ENCODE measurements at regions not wholly inside any gene's neighbourhood (a gene's known extent, or its start where the extent isn't known, plus 50 kb on each side); places are given as distances from the start of the nearest gene placed in this dataset.

DNA sequence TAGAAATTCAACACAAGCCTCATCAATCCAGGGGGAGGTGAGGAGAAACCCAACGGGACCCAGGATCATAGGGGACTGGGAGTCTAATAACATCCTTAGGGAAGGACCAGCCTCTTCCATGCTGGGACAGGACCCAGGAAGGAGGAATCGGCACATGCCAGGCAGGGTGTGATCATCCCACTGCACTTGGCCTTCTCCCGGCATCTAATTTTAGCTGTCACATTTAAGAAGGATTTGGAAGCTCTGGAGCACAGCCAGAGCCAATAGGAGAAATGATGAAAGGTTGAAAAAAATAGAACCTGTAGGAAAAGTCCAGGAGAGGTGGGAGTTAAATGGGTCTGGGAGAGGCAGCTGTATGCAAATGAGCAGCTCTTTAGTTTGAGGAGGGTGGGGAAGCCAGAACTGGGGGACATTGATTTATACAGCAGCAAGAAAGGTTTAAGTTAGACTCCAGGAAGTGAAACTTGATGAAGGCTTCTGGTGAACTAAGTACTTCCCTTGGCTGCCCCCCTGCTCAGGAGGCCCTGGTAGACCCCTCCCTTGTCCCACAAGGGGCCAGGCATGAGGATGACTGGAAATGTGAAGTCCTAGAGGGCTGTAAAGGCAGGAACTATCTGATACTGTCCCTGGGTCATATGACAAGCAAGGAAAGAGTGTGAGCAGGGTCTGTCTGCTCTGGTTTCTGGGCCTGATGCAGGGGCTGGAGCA is 260.3 kb downstream of the LRFN2 start:
- Histone ChIP-seq H3K9ac (ENCODE audit: low read length) (no peak overlapping the region), H3K36me3 (ENCODE audit: control insufficient read depth, insufficient read depth, low read length) (no peaks in the 10 kb centered on the region), H3K4me3 (ENCODE audit: low read depth, low read length) (no peak overlapping the region), H3K9me3 (ENCODE audit: control insufficient read depth, insufficient read depth, low read depth, low read length) (no peaks in the 10 kb centered on the region), H3K4me1 (ENCODE audit: control insufficient read depth, insufficient read depth, low read length) (peaks cover 44% of the 10 kb centered on the region), H3K27me3 (ENCODE audit: control insufficient read depth, insufficient read depth, low read length) (0 out of 2 replicates have a peak, but pooled peaks cover 2% of the 10 kb centered on the region), H3K27ac (ENCODE audit: low read depth, low read length) (no peak overlapping the region)

DNA sequence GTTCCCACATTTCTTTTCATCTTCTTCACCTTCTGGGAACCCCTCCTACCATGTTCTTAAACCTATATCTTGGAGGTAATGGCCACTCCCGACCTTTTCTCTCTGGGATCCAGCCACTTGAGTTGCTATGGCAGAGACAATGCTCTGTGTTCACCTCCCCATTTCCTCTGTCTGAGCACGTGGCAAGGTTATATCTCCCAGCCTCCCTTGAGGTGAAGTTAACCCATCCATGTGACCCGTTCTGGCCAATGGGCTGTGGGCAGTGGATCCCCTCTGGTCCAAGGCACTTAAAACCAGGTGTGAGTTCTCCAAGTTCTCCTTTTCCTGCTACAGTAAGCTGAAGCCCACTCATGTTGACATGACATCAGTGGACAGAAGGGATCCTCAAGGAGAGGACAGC is 261.4 kb downstream of the LRFN2 start:
- Histone ChIP-seq H3K27ac (ENCODE audit: low read depth, low read length) (no peak overlapping the region), H3K4me1 (ENCODE audit: control insufficient read depth, insufficient read depth, low read length) (peaks cover 37% of the 10 kb centered on the region), H3K27me3 (ENCODE audit: control insufficient read depth, insufficient read depth, low read length) (0 out of 2 replicates have a peak, but pooled peaks cover 2% of the 10 kb centered on the region), H3K9ac (ENCODE audit: low read length) (no peak overlapping the region), H3K36me3 (ENCODE audit: control insufficient read depth, insufficient read depth, low read length) (no peaks in the 10 kb centered on the region), H3K9me3 (ENCODE audit: control insufficient read depth, insufficient read depth, low read depth, low read length) (no peaks in the 10 kb centered on the region), H3K4me3 (ENCODE audit: low read depth, low read length) (no peak overlapping the region)

DNA sequence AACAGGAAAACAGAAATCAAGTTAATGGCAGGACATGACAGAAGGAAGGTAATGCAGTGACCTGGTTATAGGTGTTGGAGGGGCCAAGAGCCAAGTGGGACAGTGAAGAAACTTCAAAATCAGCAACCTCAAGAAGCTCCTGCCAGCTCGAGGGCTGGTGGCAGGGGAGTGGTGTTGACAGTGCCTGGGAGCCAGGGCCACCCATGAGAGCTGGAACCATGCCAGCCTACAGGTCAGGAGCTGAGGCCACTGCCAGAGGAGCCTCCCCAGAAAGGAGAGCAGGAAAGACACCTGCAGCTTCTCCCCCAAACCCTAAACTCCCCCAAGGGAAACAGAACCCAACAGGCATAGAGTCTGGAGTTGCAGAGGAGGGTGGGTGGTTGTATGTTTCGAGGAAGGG is 262.1 kb downstream of the LRFN2 start:
- Histone ChIP-seq H3K4me3 (ENCODE audit: low read depth, low read length) (no peak overlapping the region), H3K4me1 (ENCODE audit: control insufficient read depth, insufficient read depth, low read length) (peaks cover 30% of the 10 kb centered on the region), H3K27me3 (ENCODE audit: control insufficient read depth, insufficient read depth, low read length) (0 out of 2 replicates have a peak, but pooled peaks cover 2% of the 10 kb centered on the region), H3K9me3 (ENCODE audit: control insufficient read depth, insufficient read depth, low read depth, low read length) (no peaks in the 10 kb centered on the region), H3K9ac (ENCODE audit: low read length) (no peak overlapping the region), H3K36me3 (ENCODE audit: control insufficient read depth, insufficient read depth, low read length) (no peaks in the 10 kb centered on the region), H3K27ac (ENCODE audit: low read depth, low read length) (no peak overlapping the region)

DNA sequence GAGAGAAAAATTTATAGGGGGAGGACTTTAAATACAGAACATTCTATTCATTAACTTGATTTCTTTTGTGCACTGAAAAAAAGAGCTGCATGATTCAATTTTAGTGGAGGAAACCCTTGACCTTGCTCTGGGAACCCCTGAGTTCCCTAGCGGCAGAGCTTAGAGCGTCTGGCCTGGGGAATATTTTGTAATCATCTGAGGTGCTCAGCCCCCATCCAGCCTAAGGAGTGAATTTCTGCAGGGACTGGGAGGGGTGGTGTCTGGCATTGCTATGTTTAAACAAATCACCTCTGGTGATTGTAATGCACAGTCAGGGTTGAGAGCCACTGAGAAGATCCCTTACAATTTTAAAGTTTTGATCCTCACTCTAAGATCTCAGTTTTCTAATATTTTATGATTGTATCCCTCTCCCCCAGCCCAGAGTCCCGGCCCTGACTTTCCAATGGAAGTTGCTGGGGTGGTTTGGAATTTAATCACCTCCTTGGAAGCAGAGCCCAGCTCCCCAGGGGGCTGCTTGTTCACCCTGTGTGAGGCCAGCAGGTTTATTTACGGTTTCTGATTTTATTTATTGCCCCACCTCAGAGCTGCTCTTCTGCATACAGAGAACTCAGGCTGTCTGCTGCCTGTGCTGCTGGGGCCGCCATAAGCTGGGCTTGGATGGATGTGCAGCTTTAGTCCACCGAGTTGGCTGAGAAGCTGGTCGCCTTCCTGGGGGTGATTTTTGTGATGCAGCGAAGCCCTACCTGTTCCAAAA is 263.1 kb downstream of the LRFN2 start:
- Histone ChIP-seq H3K9ac (ENCODE audit: low read length) (no peak overlapping the region), H3K27ac (ENCODE audit: low read depth, low read length) (no peak overlapping the region), H3K27me3 (ENCODE audit: control insufficient read depth, insufficient read depth, low read length) (0 out of 2 replicates have a peak, but pooled peaks cover 2% of the 10 kb centered on the region), H3K4me1 (ENCODE audit: control insufficient read depth, insufficient read depth, low read length) (peaks cover 21% of the 10 kb centered on the region), H3K4me3 (ENCODE audit: low read depth, low read length) (no peak overlapping the region), H3K9me3 (ENCODE audit: control insufficient read depth, insufficient read depth, low read depth, low read length) (no peaks in the 10 kb centered on the region), H3K36me3 (ENCODE audit: control insufficient read depth, insufficient read depth, low read length) (no peaks in the 10 kb centered on the region)

DNA sequence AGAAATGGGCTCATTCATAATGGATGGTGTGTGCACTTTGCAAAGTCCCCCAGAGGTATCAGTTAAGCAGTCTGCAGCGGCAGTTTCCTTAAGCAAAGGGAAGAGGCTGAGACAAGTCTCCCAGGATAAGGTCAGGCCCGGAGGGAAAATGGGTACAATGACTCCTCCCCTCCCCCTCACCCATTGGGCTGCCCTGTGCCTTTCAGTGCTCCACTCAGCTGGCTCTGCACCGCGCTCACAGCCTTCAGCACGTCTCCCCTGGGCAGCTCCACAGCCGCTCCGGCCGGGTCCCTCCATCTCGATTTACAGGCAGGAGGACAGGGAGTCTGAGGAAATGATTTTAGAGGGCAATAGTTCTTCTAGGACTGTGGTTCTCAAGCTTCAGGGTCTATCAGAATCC is 264.8 kb downstream of the LRFN2 start:
- Histone ChIP-seq H3K9me3 (ENCODE audit: control insufficient read depth, insufficient read depth, low read depth, low read length) (no peaks in the 10 kb centered on the region), H3K4me1 (ENCODE audit: control insufficient read depth, insufficient read depth, low read length) (peaks cover 17% of the 10 kb centered on the region), H3K27ac (ENCODE audit: low read depth, low read length) (no peak overlapping the region), H3K27me3 (ENCODE audit: control insufficient read depth, insufficient read depth, low read length) (0 out of 2 replicates have a peak, but pooled peaks cover 2% of the 10 kb centered on the region), H3K36me3 (ENCODE audit: control insufficient read depth, insufficient read depth, low read length) (no peaks in the 10 kb centered on the region), H3K9ac (ENCODE audit: low read length) (no peak overlapping the region), H3K4me3 (ENCODE audit: low read depth, low read length) (no peak overlapping the region)

DNA sequence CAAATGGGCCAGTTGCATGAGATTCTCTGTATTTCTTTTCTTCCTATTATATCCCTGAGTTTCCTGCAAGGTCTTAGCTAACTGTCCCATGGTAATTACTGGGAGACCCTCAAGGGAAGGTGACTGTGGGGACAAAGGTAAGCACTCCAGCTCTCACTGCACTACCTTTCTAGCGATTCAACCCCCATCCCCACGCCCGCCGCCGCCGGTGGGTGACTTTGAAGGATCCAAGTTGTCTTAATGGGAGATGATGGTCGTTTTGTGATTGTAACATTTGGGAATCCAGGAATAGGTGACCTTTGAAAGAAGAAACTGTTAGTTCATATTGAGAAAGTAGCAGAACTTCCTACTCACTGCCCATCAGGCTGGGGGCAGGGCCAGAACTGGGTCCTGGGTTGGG is 265.5 kb downstream of the LRFN2 start:
- Histone ChIP-seq H3K27ac (ENCODE audit: low read depth, low read length) (no peak overlapping the region), H3K9ac (ENCODE audit: low read length) (no peak overlapping the region), H3K4me3 (ENCODE audit: low read depth, low read length) (no peak overlapping the region), H3K36me3 (ENCODE audit: control insufficient read depth, insufficient read depth, low read length) (no peaks in the 10 kb centered on the region), H3K9me3 (ENCODE audit: control insufficient read depth, insufficient read depth, low read depth, low read length) (no peaks in the 10 kb centered on the region), H3K27me3 (ENCODE audit: control insufficient read depth, insufficient read depth, low read length) (peaks cover 2% of the 10 kb centered on the region; the same call in 1 of the 2 replicates), H3K4me1 (ENCODE audit: control insufficient read depth, insufficient read depth, low read length) (peaks cover 17% of the 10 kb centered on the region)

DNA sequence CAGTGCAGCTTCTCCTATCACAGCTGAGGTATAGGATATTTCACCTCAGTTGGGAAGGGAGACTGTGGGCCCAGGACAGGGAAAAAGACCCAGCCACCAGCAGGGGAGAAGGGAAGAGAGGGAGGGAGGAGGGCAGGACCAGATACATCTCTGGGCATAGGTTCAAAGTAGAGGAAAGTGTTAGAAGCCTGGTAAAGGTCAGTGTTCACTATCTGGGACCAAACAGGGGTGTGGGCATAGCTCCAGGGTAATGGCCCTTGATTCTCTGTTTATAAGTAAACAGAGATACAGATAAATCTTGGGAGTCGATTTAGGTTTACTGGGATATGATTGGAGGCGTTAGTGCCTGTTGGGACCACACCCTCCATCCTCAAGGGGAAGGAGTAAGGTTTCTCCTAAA is 266.2 kb downstream of the LRFN2 start:
- no peak overlapping the region for H3K4me3 ChIP-seq (ENCODE audit: low read depth, low read length)
- H3K36me3 ChIP-seq (ENCODE audit: control insufficient read depth, insufficient read depth, low read length) = no peaks in the 10 kb centered on the region
- peaks cover 2% of the 10 kb centered on the region; the same call in 1 of the 2 replicates for H3K27me3 ChIP-seq (ENCODE audit: control insufficient read depth, insufficient read depth, low read length)
- no peak overlapping the region for H3K27ac ChIP-seq (ENCODE audit: low read depth, low read length)
- H3K9ac ChIP-seq (ENCODE audit: low read length) = no peak overlapping the region
- H3K4me1 ChIP-seq (ENCODE audit: control insufficient read depth, insufficient read depth, low read length) = peaks cover 17% of the 10 kb centered on the region
- H3K9me3 ChIP-seq (ENCODE audit: control insufficient read depth, insufficient read depth, low read depth, low read length) = no peaks in the 10 kb centered on the region

DNA sequence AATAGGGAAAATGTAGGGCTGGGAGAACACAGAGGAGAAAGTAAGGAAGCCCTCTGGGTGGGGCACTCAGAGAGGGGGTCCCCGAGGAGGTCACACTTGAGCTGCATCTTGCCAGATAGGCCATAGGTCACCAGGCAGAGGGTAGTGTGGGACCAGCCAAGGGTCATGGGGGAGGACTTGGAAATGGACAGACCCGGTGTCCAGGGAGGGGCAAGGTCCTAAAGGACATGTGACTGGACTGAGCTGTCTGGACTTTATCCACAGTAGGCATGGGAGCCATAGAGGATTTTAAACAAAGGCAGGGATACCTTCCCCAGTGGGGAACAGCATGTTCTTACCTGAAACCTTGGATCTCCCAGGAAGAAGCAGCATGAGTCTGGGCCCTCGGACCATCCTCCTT is 266.7 kb downstream of the LRFN2 start:
- Histone ChIP-seq H3K4me1 (ENCODE audit: control insufficient read depth, insufficient read depth, low read length) (peaks cover 17% of the 10 kb centered on the region), H3K4me3 (ENCODE audit: low read depth, low read length) (no peak overlapping the region), H3K36me3 (ENCODE audit: control insufficient read depth, insufficient read depth, low read length) (no peaks in the 10 kb centered on the region), H3K27me3 (ENCODE audit: control insufficient read depth, insufficient read depth, low read length) (peaks cover 2% of the 10 kb centered on the region; the same call in 1 of the 2 replicates), H3K9ac (ENCODE audit: low read length) (no peak overlapping the region), H3K9me3 (ENCODE audit: control insufficient read depth, insufficient read depth, low read depth, low read length) (no peaks in the 10 kb centered on the region), H3K27ac (ENCODE audit: low read depth, low read length) (no peak overlapping the region)

DNA sequence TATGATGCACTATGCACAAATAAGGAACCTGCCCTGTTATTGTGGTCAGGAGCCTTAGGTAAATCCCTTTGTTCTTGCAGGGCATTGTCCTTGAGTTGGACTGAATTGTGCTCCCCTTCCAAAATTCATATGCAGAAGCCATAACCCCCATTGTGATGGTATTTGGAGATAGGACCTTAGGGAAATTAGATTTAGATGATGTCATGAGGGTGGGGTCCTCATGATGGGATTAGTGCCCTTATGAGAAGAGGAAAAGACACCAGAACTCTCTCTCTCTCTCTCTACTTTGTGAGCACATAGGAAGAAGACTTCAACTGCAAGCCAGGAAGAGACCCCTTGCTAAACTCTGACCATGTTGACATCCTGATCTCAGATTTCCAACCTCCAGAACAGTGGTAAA is 268.0 kb downstream of the LRFN2 start:
- peaks cover 10% of the 10 kb centered on the region for H3K4me1 ChIP-seq (ENCODE audit: control insufficient read depth, insufficient read depth, low read length)
- no peak overlapping the region for H3K4me3 ChIP-seq (ENCODE audit: low read depth, low read length)
- H3K27me3 ChIP-seq (ENCODE audit: control insufficient read depth, insufficient read depth, low read length) = no peaks in the 10 kb centered on the region; the same call in 1 of the 2 replicates
- H3K36me3 ChIP-seq (ENCODE audit: control insufficient read depth, insufficient read depth, low read length) = no peaks in the 10 kb centered on the region
- H3K9ac ChIP-seq (ENCODE audit: low read length) = no peak overlapping the region
- H3K9me3 ChIP-seq (ENCODE audit: control insufficient read depth, insufficient read depth, low read depth, low read length) = no peaks in the 10 kb centered on the region
- H3K27ac ChIP-seq (ENCODE audit: low read depth, low read length) = no peak overlapping the region

DNA sequence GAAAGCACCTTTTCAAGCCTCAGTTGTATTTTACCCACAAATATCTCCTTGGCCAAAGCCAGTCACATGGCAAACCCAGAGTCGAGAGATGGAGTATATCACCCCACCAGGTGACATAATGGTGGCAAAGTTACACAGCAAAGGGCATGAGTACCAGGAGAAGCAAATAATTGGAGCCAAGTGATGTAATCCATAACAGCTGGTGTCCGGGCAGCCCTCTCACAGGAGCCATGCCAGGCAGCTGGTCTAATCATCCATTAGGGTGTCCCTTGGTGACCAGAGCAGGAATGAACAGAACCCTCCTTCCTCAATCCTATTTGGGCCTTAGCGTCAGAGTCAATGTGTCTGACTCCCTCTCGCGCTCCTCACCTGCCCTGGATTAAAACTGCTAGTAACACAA is 272.1 kb downstream of the LRFN2 start:
- no peaks in the 10 kb centered on the region; the same call in 1 of the 2 replicates for H3K27me3 ChIP-seq (ENCODE audit: control insufficient read depth, insufficient read depth, low read length)
- H3K4me1 ChIP-seq (ENCODE audit: control insufficient read depth, insufficient read depth, low read length) = no peaks in the 10 kb centered on the region
- H3K27ac ChIP-seq (ENCODE audit: low read depth, low read length) = no peak overlapping the region
- H3K36me3 ChIP-seq (ENCODE audit: control insufficient read depth, insufficient read depth, low read length) = no peaks in the 10 kb centered on the region
- H3K9ac ChIP-seq (ENCODE audit: low read length) = no peak overlapping the region
- H3K4me3 ChIP-seq (ENCODE audit: low read depth, low read length) = no peak overlapping the region
- no peaks in the 10 kb centered on the region for H3K9me3 ChIP-seq (ENCODE audit: control insufficient read depth, insufficient read depth, low read depth, low read length)

DNA sequence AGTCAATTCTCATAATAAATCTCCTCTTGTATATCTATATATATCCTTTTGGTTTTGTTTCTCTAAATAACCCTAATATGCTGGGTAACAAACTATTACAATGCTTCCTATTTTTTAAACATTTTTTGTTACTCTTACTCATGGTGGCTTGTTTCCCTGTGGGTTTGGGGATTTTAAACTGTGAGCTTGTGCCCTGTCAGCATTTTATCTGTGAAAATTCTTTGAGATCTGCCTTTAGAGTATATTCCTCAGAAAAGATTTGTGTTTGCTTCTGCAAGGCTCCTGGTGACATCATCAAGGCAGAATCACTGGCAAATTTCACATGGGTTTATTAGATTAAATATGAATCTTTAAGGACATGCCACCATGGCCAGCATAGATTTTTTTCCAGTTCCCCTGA is 273.6 kb downstream of the LRFN2 start:
- no peaks in the 10 kb centered on the region for H3K9me3 ChIP-seq (ENCODE audit: control insufficient read depth, insufficient read depth, low read depth, low read length)
- no peaks in the 10 kb centered on the region; the same call in 1 of the 2 replicates for H3K27me3 ChIP-seq (ENCODE audit: control insufficient read depth, insufficient read depth, low read length)
- no peaks in the 10 kb centered on the region for H3K36me3 ChIP-seq (ENCODE audit: control insufficient read depth, insufficient read depth, low read length)
- no peaks in the 10 kb centered on the region for H3K4me1 ChIP-seq (ENCODE audit: control insufficient read depth, insufficient read depth, low read length)
- no peak overlapping the region for H3K27ac ChIP-seq (ENCODE audit: low read depth, low read length)
- no peak overlapping the region for H3K4me3 ChIP-seq (ENCODE audit: low read depth, low read length)
- H3K9ac ChIP-seq (ENCODE audit: low read length) = no peak overlapping the region

Measured in HUES6 (cell line).